RWPE1 (cell line): ENCODE measurements at regions not wholly inside any gene's neighbourhood (a gene's known extent, or its start where the extent isn't known, plus 50 kb on each side); places are given as distances from the start of the nearest gene placed in this dataset.
"Not testable (repeated sequence)": the region's sequence is repeated elsewhere in the genome, so short reads cannot be mapped to it uniquely, and the experiment has no call there.

Source experiments
- CTCF ChIA-PET: fragments of 350-600 bp; sonication (Branson Sonifier 250); formaldehyde crosslinking; extraction: SDS; loops from one replicate; lab custom pipeline; 2021; lab: Yijun Ruan, JAX
- POLR2A ChIA-PET: fragments of 400-600 bp; formaldehyde crosslinking; extraction: SDS; loops from one replicate; lab custom pipeline; 2020; ENCODE audit warnings: antibody characterized with exemption; ENCODE audit not compliant: low non-redundant PET; lab: Yijun Ruan, JAX
- DNase-seq: peaks from one replicate; pipeline ENCODE4 v3.0.0; 2012; ENCODE audit warnings: low spot score
- H3K27ac ChIP-seq: fragments of 450-650 bp; 2 replicates; pipeline ENCODE4 v1.5.1; 2017
- CTCF ChIP-seq: fragments of 450-650 bp; conservative IDR thresholded peaks from 2 replicates; pipeline ENCODE4 v1.5.1; 2017; ENCODE audit warnings: low read depth, mild to moderate bottlenecking

GRCh38 chr3:33971055-33971454 lies 172.6 kb downstream of the PDCD6IP start:
- H3K27ac ChIP-seq = no peak overlapping the region
- ChIA-PET CTCF (no interaction called here), POLR2A (no interaction called here)
- DNase-seq = no peak
- TF ChIP-seq CTCF = no peak

GRCh38 chr3:33975463-33975862 lies 177.0 kb downstream of the PDCD6IP start:
- TF ChIP-seq CTCF = no peak
- H3K27ac ChIP-seq = no peak overlapping the region
- POLR2A ChIA-PET = no interaction called here
- CTCF ChIA-PET = no interaction called here
- DNase-seq = no peak

- ChIA-PET CTCF (no interaction called here), POLR2A (no interaction called here)
- no peak for TF ChIP-seq CTCF
- no peak for DNase-seq
- H3K27ac ChIP-seq = no peak overlapping the region
Observed at GRCh38 chr3:33977227-33977626, 178.8 kb downstream of the PDCD6IP start.

- ChIA-PET CTCF (interaction anchor here (0.9 kb wide), 1 partner anchor 704 kb away, joined by 3 read pairs; no protein-coding TSS in a partner anchor), POLR2A (no interaction called here)
- DNase-seq = peak; percentile 48
- H3K27ac ChIP-seq = no peak overlapping the region
- TF ChIP-seq CTCF = peak; percentile 32
Observed at GRCh38 chr3:33980252-33980651, 181.8 kb downstream of the PDCD6IP start.

GRCh38 chr3:33982269-33982798 lies 183.9 kb downstream of the PDCD6IP start:
- TF ChIP-seq CTCF = no peak
- ChIA-PET CTCF (no interaction called here), POLR2A (no interaction called here)
- no peak overlapping the region for H3K27ac ChIP-seq
- DNase-seq = no peak

- H3K27ac ChIP-seq, DNase-seq, POLR2A ChIA-PET: not testable (repeated sequence)
- CTCF ChIA-PET = interaction anchor here (0.7 kb wide), 1 partner anchor 357 kb away, joined by 3 read pairs; no protein-coding TSS in a partner anchor
Observed at GRCh38 chr3:33982949-33983348, 184.5 kb downstream of the PDCD6IP start.

- ChIA-PET POLR2A (no interaction called here), CTCF (no interaction called here)
- DNase-seq = no peak
- H3K27ac ChIP-seq = no peak overlapping the region
- no peak for TF ChIP-seq CTCF
Observed at GRCh38 chr3:33989229-33989628, 190.8 kb downstream of the PDCD6IP start.
